ENCODE measurements at regions not wholly inside any gene's neighbourhood (a gene's known extent, or its start where the extent isn't known, plus 50 kb on each side); places are given as distances from the start of the nearest gene placed in this dataset. TPM values are rescaled to one million over a fixed set of nuclear protein-coding genes. Genes with fewer than 3 reads are reported as not detected.
"Not testable (repeated sequence)": the region's sequence is repeated elsewhere in the genome, so short reads cannot be mapped to it uniquely, and the experiment has no call there.

- Mint-ChIP-seq H3K4me3 (ENCODE audit: unreplicated experiment) (no peak overlapping the region), H3K4me1 (ENCODE audit: unreplicated experiment) (no peaks in the 10 kb centered on the region), H3K27me3 (ENCODE audit: unreplicated experiment) (no peaks in the 10 kb centered on the region), H3K9me3 (ENCODE audit: unreplicated experiment) (no peaks in the 10 kb centered on the region), H3K36me3 (ENCODE audit: unreplicated experiment) (no peaks in the 10 kb centered on the region), H3K27ac (ENCODE audit: unreplicated experiment) (no peak overlapping the region)
- TF ChIP-seq CTCF (IDR thresholded peaks at IDR 0.05), result no peak
- DNase-seq (ENCODE audit: extremely low spot score, unreplicated experiment), result no peak
Measured at GRCh38 chr4:9716093-9716492, 65.3 kb upstream of the DRD5 start.

GRCh38 chr4:9718246-9718939 lies 63.0 kb upstream of the DRD5 start:
- not testable (repeated sequence) for H3K36me3 Mint-ChIP-seq (ENCODE audit: unreplicated experiment); H3K4me3 Mint-ChIP-seq (ENCODE audit: unreplicated experiment); H3K27me3 Mint-ChIP-seq (ENCODE audit: unreplicated experiment); DNase-seq (ENCODE audit: extremely low spot score, unreplicated experiment); H3K9me3 Mint-ChIP-seq (ENCODE audit: unreplicated experiment); H3K4me1 Mint-ChIP-seq (ENCODE audit: unreplicated experiment); H3K27ac Mint-ChIP-seq (ENCODE audit: unreplicated experiment)

GRCh38 chr4:9722131-9722530 lies 59.3 kb upstream of the DRD5 start:
- not testable (repeated sequence) for DNase-seq (ENCODE audit: extremely low spot score, unreplicated experiment); H3K9me3 Mint-ChIP-seq (ENCODE audit: unreplicated experiment); H3K27me3 Mint-ChIP-seq (ENCODE audit: unreplicated experiment); H3K4me1 Mint-ChIP-seq (ENCODE audit: unreplicated experiment); H3K36me3 Mint-ChIP-seq (ENCODE audit: unreplicated experiment); H3K27ac Mint-ChIP-seq (ENCODE audit: unreplicated experiment); H3K4me3 Mint-ChIP-seq (ENCODE audit: unreplicated experiment)

Small RNA genes lying in the stretch of these regions (microRNA-seq; reads per million reads assigned to microRNA genes)
- gene MIR548I2 (ENCODE audit: unreplicated experiment), result not detected

All from osteocyte (in vitro differentiated cells).